ENCODE measurements at regions not wholly inside any gene's neighbourhood (a gene's known extent, or its start where the extent isn't known, plus 50 kb on each side); places are given as distances from the start of the nearest gene placed in this dataset.

- no peaks in the 10 kb centered on the region for H3K4me1 Mint-ChIP-seq
- ChIA-PET POLR2A (no interaction called here), CTCF (no interaction called here)
- Histone ChIP-seq H3K9me3 (no peaks in the 10 kb centered on the region), H3K4me3 (ENCODE audit: control insufficient read depth in 1 of 2, extremely low read depth in 1 of 2, low read length in 1 of 2) (no peak overlapping the region), H3K36me3 (ENCODE audit: control insufficient read depth in 2 of 2, extremely low read depth in 1 of 2, insufficient read depth in 1 of 2, low read length in 1 of 2) (no peaks in the 10 kb centered on the region), H3K4me1 (ENCODE audit: control insufficient read depth in 1 of 2, extremely low read depth in 1 of 2, insufficient read depth in 2 of 2, low read length in 2 of 2) (no peaks in the 10 kb centered on the region), H3K27me3 (replicated peaks in 1 of 2; ENCODE audit: control insufficient read depth in 2 of 2, extremely low read depth in 1 of 2, insufficient read depth in 2 of 2, low read length in 1 of 2) (no peaks in the 10 kb centered on the region), H3K27ac (ENCODE audit: low read length) (no peak overlapping the region)
- peaks cover 3 to 40% (median 19%) of the 10 kb centered on the region in 3 donors for H3K9me3 Mint-ChIP-seq
- DNase-seq (no peak), ATAC-seq (replicated peaks in 1 of 4) (no peak)
- peaks cover 0 to 9% of the 10 kb centered on the region in 2 donors for H3K27me3 Mint-ChIP-seq
- H3K36me3 Mint-ChIP-seq = peaks cover 26% of the 10 kb centered on the region
- WGBS (ENCODE audit: insufficient coverage) = no CpG with 5 or more reads among the region's 2 CpGs
- H3K4me3 Mint-ChIP-seq = no peak overlapping the region
- no peak overlapping the region for H3K27ac Mint-ChIP-seq
Observed at GRCh38 chr13:48761256-48761655, 107.5 kb downstream of the CYSLTR2 start.

- H3K27me3 ChIP-seq (replicated peaks in 1 of 2; ENCODE audit: control insufficient read depth in 2 of 2, extremely low read depth in 1 of 2, insufficient read depth in 2 of 2, low read length in 1 of 2) = no peaks in the 10 kb centered on the region
- H3K4me3 ChIP-seq (ENCODE audit: control insufficient read depth in 1 of 2, extremely low read depth in 1 of 2, low read length in 1 of 2) = no peak overlapping the region
- H3K4me1 ChIP-seq (ENCODE audit: control insufficient read depth in 1 of 2, extremely low read depth in 1 of 2, insufficient read depth in 2 of 2, low read length in 2 of 2) = no peaks in the 10 kb centered on the region
- WGBS (ENCODE audit: insufficient coverage) = 80% methylated on average over 1 of the region's 4 CpGs
- Mint-ChIP-seq H3K36me3 (peaks cover 7% of the 10 kb centered on the region), H3K27me3 (peaks cover 4 to 6% of the 10 kb centered on the region in 2 donors), H3K4me3 (no peak overlapping the region), H3K27ac (no peak overlapping the region), H3K9me3 (peaks cover 5 to 38% (median 14%) of the 10 kb centered on the region in 3 donors), H3K4me1 (peaks cover 4 to 6% (median 5%) of the 10 kb centered on the region in 3 donors)
- H3K9me3 ChIP-seq = peaks cover 4% of the 10 kb centered on the region
- no peak overlapping the region for H3K27ac ChIP-seq (ENCODE audit: low read length)
- POLR2A ChIA-PET = interaction anchor here in 1 of 2 donors (0.6 kb wide), 2 partner anchors 30 to 110 kb away, joined by 3 read pairs; no protein-coding TSS in a partner anchor
- peak; percentile 96 to 100 (median 99) for ATAC-seq (replicated peaks in 1 of 4)
- peak; percentile 28 to 91 (median 73) for DNase-seq
- CTCF ChIA-PET = interaction anchor here (0.6 to 3.9 kb wide), 32 partner anchors 12 to 1979 kb away, joined by 3 to 37 read pairs (median 4); partner anchors contain the start of gene NUDT15 (in 1 of the 2)
- H3K36me3 ChIP-seq (ENCODE audit: control insufficient read depth in 2 of 2, extremely low read depth in 1 of 2, insufficient read depth in 1 of 2, low read length in 1 of 2) = no peaks in the 10 kb centered on the region
Observed at GRCh38 chr13:48769107-48769704, 115.5 kb downstream of the CYSLTR2 start.

GRCh38 chr13:48770372-48770771 is 116.6 kb downstream of the CYSLTR2 start:
- no peaks in the 10 kb centered on the region for H3K27me3 ChIP-seq (replicated peaks in 1 of 2; ENCODE audit: control insufficient read depth in 2 of 2, extremely low read depth in 1 of 2, insufficient read depth in 2 of 2, low read length in 1 of 2)
- Mint-ChIP-seq H3K27ac (no peak overlapping the region), H3K4me1 (peaks cover 4 to 6% (median 5%) of the 10 kb centered on the region in 3 donors), H3K4me3 (no peak overlapping the region), H3K9me3 (peaks cover 5 to 26% (median 8%) of the 10 kb centered on the region in 3 donors), H3K27me3 (peaks cover 6 to 9% of the 10 kb centered on the region in 2 donors), H3K36me3 (peaks cover 5% of the 10 kb centered on the region)
- no peaks in the 10 kb centered on the region for H3K36me3 ChIP-seq (ENCODE audit: control insufficient read depth in 2 of 2, extremely low read depth in 1 of 2, insufficient read depth in 1 of 2, low read length in 1 of 2)
- ATAC-seq (replicated peaks in 1 of 4) (no peak), DNase-seq (no peak)
- peaks cover 4% of the 10 kb centered on the region for H3K9me3 ChIP-seq
- ChIA-PET POLR2A (interaction anchor here in 1 of 2 donors (0.5 to 0.6 kb wide), 2 partner anchors 134 to 733 kb away, joined by 3 to 4 read pairs; no protein-coding TSS in a partner anchor), CTCF (interaction anchor here (0.7 to 3.9 kb wide), 6 partner anchors 58 to 436 kb away, joined by 3 to 29 read pairs (median 5); no protein-coding TSS in a partner anchor)
- no peak overlapping the region for H3K4me3 ChIP-seq (ENCODE audit: control insufficient read depth in 1 of 2, extremely low read depth in 1 of 2, low read length in 1 of 2)
- 44% methylated on average over 1 of the region's 1 CpG for WGBS (ENCODE audit: insufficient coverage)
- no peaks in the 10 kb centered on the region for H3K4me1 ChIP-seq (ENCODE audit: control insufficient read depth in 1 of 2, extremely low read depth in 1 of 2, insufficient read depth in 2 of 2, low read length in 2 of 2)
- no peak overlapping the region for H3K27ac ChIP-seq (ENCODE audit: low read length)

GRCh38 chr13:48772908-48773307 is 119.2 kb downstream of the CYSLTR2 start:
- no peak overlapping the region for H3K4me3 Mint-ChIP-seq
- no peak for DNase-seq
- H3K27ac Mint-ChIP-seq = no peak overlapping the region
- Histone ChIP-seq H3K9me3 (peaks cover under 1% of the 10 kb centered on the region), H3K27ac (ENCODE audit: low read length) (no peak overlapping the region), H3K4me1 (ENCODE audit: control insufficient read depth in 1 of 2, extremely low read depth in 1 of 2, insufficient read depth in 2 of 2, low read length in 2 of 2) (no peaks in the 10 kb centered on the region), H3K27me3 (replicated peaks in 1 of 2; ENCODE audit: control insufficient read depth in 2 of 2, extremely low read depth in 1 of 2, insufficient read depth in 2 of 2, low read length in 1 of 2) (no peaks in the 10 kb centered on the region), H3K4me3 (ENCODE audit: control insufficient read depth in 1 of 2, extremely low read depth in 1 of 2, low read length in 1 of 2) (no peak overlapping the region), H3K36me3 (ENCODE audit: control insufficient read depth in 2 of 2, extremely low read depth in 1 of 2, insufficient read depth in 1 of 2, low read length in 1 of 2) (no peaks in the 10 kb centered on the region)
- ATAC-seq (replicated peaks in 1 of 4) = no peak
- WGBS (ENCODE audit: insufficient coverage) = 0% methylated on average over 1 of the region's 1 CpG
- H3K9me3 Mint-ChIP-seq = peaks cover 0 to 12% (median 5%) of the 10 kb centered on the region in 3 donors
- H3K36me3 Mint-ChIP-seq = no peaks in the 10 kb centered on the region
- H3K4me1 Mint-ChIP-seq = peaks cover 4 to 6% (median 5%) of the 10 kb centered on the region in 3 donors
- ChIA-PET POLR2A (no interaction called here), CTCF (interaction anchor here in 1 of 2 donors (1.2 kb wide), 1 partner anchor 637 kb away, joined by 3 read pairs; no protein-coding TSS in a partner anchor)
- H3K27me3 Mint-ChIP-seq = peaks cover 8 to 10% of the 10 kb centered on the region in 2 donors

DNA sequence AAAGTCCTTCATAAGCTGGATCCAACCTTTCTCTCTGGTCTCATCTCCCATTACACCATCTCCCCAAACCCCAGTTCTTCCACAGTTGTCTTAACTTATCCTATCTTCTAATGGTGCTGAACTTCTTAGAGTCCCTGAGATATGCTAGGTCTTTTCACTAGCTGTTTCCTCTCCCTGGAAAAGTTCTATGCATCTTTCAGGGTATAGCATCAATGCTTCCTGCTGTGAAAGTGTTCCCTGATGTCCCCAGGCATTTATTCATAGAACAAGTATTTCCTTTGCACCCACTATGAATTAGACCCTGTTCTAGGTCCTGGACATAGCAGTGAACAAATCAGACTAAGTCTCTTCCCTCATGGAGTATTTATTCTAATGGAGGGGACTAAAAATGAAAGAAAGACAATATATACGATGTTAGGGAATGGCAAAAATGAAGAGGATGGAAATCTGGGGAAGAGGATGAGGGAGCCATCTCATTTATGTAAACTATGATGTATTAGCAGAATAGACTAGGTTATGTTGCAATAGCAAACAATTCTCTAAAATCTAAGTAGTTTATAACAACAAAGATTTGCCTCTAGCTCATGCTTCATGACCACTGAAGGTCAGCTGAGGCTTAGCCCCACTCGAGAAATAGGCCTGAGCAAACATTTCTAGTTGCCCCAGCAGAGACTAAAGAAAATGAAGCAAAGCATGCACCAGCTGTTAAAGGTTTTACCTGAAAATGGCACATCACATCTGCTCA is 120.0 kb downstream of the CYSLTR2 start:
- POLR2A ChIA-PET = no interaction called here
- CTCF ChIA-PET = interaction anchor here (0.5 to 0.8 kb wide), 2 partner anchors 23 to 440 kb away, joined by 3 to 4 read pairs; no protein-coding TSS in a partner anchor
- no peak overlapping the region for H3K27ac Mint-ChIP-seq
- peaks cover 0 to 5% (median under 1%) of the 10 kb centered on the region in 3 donors for H3K9me3 Mint-ChIP-seq
- WGBS (ENCODE audit: insufficient coverage) = 75% methylated on average over 1 of the region's 2 CpGs
- Histone ChIP-seq H3K27me3 (replicated peaks in 1 of 2; ENCODE audit: control insufficient read depth in 2 of 2, extremely low read depth in 1 of 2, insufficient read depth in 2 of 2, low read length in 1 of 2) (no peaks in the 10 kb centered on the region), H3K4me3 (ENCODE audit: control insufficient read depth in 1 of 2, extremely low read depth in 1 of 2, low read length in 1 of 2) (no peak overlapping the region), H3K9me3 (no peaks in the 10 kb centered on the region), H3K4me1 (ENCODE audit: control insufficient read depth in 1 of 2, extremely low read depth in 1 of 2, insufficient read depth in 2 of 2, low read length in 2 of 2) (no peaks in the 10 kb centered on the region), H3K36me3 (ENCODE audit: control insufficient read depth in 2 of 2, extremely low read depth in 1 of 2, insufficient read depth in 1 of 2, low read length in 1 of 2) (no peaks in the 10 kb centered on the region), H3K27ac (ENCODE audit: low read length) (no peak overlapping the region)
- ATAC-seq (replicated peaks in 1 of 4) = no peak
- peaks cover 4 to 6% (median 5%) of the 10 kb centered on the region in 3 donors for H3K4me1 Mint-ChIP-seq
- DNase-seq = no peak
- H3K27me3 Mint-ChIP-seq = peaks cover 8 to 9% of the 10 kb centered on the region in 2 donors
- no peaks in the 10 kb centered on the region for H3K36me3 Mint-ChIP-seq
- no peak overlapping the region for H3K4me3 Mint-ChIP-seq

- no peak for ATAC-seq (replicated peaks in 1 of 4)
- H3K27ac Mint-ChIP-seq = no peak overlapping the region
- Histone ChIP-seq H3K4me3 (ENCODE audit: control insufficient read depth in 1 of 2, extremely low read depth in 1 of 2, low read length in 1 of 2) (no peak overlapping the region), H3K4me1 (ENCODE audit: control insufficient read depth in 1 of 2, extremely low read depth in 1 of 2, insufficient read depth in 2 of 2, low read length in 2 of 2) (no peaks in the 10 kb centered on the region), H3K27me3 (replicated peaks in 1 of 2; ENCODE audit: control insufficient read depth in 2 of 2, extremely low read depth in 1 of 2, insufficient read depth in 2 of 2, low read length in 1 of 2) (no peaks in the 10 kb centered on the region), H3K9me3 (no peaks in the 10 kb centered on the region), H3K27ac (ENCODE audit: low read length) (no peak overlapping the region), H3K36me3 (ENCODE audit: control insufficient read depth in 2 of 2, extremely low read depth in 1 of 2, insufficient read depth in 1 of 2, low read length in 1 of 2) (no peaks in the 10 kb centered on the region)
- ChIA-PET CTCF (interaction anchor here (0.6 to 1.1 kb wide), 3 partner anchors 95 to 649 kb away, joined by 3 read pairs; no protein-coding TSS in a partner anchor), POLR2A (no interaction called here)
- H3K9me3 Mint-ChIP-seq = peaks cover 9 to 17% (median 9%) of the 10 kb centered on the region in 3 donors
- H3K4me3 Mint-ChIP-seq = no peak overlapping the region
- no peaks in the 10 kb centered on the region for H3K36me3 Mint-ChIP-seq
- no CpG with 5 or more reads among the region's 2 CpGs for WGBS (ENCODE audit: insufficient coverage)
- peaks cover 0 to 2% (median 0%) of the 10 kb centered on the region in 3 donors for H3K4me1 Mint-ChIP-seq
- no peak for DNase-seq
- H3K27me3 Mint-ChIP-seq = peaks cover 5 to 8% of the 10 kb centered on the region in 2 donors
Observed at GRCh38 chr13:48775285-48775684, 121.6 kb downstream of the CYSLTR2 start.

Measured in T-cell (primary cell).